Esophagus squamous epithelium (tissue), 4 donors: ENCODE measurements at regions not wholly inside any gene's neighbourhood (a gene's known extent, or its start where the extent isn't known, plus 50 kb on each side); places are given as distances from the start of the nearest gene placed in this dataset.

ENCODE experiments used
- CTCF ChIP-seq, 6 experiments: fragments of 450-650 bp in 4 of 6; fragments of 200-600 bp in 2 of 6; sonication (generic) in 2 of 6; IDR thresholded peaks; one replicate each; pipeline ENCODE4 v1.5.1; 2016 to 2019; ENCODE audit warnings: antibody characterized with exemption in 6 of 6, mild to moderate bottlenecking in 4 of 6, moderate library complexity in 4 of 6
- POLR2A ChIP-seq, 4 donors: fragments of 450-650 bp; IDR thresholded peaks; one replicate each; pipeline ENCODE4 v1.6.1; 2017; ENCODE audit warnings: antibody characterized with exemption in 4 of 4, mild to moderate bottlenecking in 4 of 4, moderate library complexity in 3 of 4

- TF ChIP-seq CTCF (IDR thresholded peaks at IDR 0.05) (no peak), POLR2A (IDR thresholded peaks at IDR 0.05) (no peak)
These were observed 107.7 kb downstream of the CRYBB2 start for GRCh38 chr22:25327018-25327755.
